ENCODE measurements at regions not wholly inside any gene's neighbourhood (a gene's known extent, or its start where the extent isn't known, plus 50 kb on each side); places are given as distances from the start of the nearest gene placed in this dataset.

DNA sequence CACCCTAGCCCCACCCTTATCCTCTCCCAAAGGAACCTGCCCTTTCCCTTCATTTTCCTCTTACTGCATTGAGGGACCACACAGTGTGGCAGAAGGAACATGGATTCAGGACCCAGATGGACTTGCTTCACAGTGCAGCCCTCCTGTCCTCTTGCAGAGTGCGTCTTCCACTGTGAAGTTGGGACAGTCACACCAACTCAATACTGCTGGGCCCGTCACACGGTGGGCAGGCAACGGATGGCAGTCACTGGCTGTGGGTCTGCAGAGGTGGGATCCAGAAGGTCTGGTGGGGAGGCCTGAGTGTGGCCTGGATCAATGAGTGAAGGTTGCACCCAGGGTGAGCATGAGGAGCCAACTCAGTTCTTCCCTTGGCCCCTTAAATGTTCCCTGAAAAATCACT lies 129.9 kb upstream of the B3GAT1 start:
- DNase-seq (ENCODE audit: low spot score) (no peak), FAIRE-seq (no peak)

DNA sequence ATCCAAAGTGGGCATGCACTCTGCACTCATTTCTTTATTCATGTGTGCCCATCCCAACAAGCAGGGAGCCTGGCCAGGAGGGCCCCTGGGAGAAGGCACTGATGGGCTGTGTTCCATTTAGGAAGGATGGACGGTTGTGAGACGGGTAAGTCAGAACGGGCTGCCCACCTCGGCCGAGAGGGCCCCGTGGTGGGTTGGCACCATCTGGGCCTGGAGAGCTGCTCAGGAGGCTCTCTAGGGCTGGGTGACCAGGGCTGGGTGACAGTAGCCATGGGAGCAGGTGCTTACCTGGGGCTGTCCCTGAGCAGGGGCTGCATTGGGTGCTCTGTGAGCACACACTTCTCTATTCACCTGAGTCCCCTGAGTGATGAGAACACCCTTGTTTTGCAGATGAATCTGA lies 129.3 kb upstream of the B3GAT1 start:
- DNase-seq (ENCODE audit: low spot score) (no peak), FAIRE-seq (no peak)

DNA sequence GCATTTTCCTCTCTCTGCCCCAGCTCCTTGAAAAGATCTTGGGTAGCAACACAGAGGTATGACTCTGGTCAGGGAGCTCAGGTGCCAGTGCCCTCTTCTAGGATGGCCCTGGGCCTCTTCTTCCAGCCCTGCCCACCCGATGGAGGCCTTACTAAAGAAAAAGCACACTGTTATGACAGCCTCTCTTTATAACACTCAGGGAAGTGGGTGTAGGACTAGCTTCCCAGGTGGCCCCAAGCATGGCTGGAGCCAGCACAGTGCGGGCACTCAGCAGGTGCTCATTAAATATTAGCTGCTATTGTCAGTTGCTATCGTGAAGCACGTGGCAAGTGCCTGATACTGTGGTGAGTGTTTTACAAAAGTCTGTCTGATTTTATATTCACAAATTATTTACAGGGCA lies 127.2 kb upstream of the B3GAT1 start:
- DNase-seq (ENCODE audit: low spot score) (no peak), FAIRE-seq (no peak)

DNA sequence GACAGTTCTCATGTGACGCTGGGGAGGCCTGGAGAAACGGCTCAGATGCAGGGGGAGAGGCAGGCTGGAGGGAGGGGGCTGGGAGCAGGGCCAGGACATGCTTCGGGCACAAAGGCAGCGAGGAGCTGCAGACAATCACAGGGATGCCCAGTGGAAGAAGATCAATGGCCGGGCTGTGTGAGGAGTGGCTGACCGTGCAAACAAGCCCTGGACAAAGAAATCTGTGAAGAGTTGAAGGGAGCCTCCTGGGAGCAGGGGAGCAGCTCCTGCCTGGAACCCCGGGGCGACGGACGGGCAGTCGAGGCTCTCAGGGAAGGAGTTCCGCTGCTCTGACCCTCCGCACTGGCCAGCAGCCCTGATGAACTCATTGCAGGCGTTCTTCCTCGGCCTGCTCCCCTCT lies 126.7 kb upstream of the B3GAT1 start:
- no peak for FAIRE-seq
- no peak for DNase-seq (ENCODE audit: low spot score)

DNA sequence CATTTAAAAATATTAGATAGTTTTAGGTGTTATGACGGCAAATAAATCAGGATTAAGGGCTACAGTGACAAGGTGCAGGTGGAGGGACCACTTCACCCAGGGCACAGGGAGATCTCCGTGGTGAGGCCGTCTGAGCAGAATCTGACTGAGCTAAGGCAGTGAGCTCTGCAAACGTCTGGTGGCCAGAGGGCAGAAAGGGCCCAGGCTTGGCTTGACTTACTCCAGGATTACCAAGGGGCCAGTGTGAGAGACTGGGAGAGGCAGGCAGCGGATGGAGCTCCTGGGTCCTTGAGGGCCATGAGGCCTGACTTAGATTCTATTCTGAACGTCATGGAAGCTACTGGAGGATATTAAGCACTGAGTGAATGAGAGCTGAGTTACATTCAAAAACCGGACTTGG lies 125.9 kb upstream of the B3GAT1 start:
- DNase-seq (ENCODE audit: low spot score), result no peak
- FAIRE-seq, result no peak

DNA sequence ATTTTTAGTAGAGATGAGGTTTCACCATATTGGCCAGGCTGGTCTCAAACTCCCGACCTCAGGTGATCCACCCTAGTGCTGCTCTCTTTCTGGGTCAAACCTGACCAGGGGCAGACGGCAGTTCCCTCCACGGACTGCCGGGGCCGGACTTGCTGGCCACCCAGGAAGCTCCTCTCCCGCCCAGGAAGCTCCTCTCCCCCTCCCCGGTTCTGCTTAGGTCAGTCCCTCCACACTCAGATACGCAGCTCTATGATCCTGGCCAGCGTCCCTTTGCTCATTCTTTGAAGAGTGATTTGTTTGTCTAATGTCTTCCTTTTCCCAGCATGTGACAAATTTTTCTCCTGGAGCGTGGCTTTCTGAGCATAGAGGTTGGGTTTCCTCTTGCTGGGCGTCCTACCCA lies 125.3 kb upstream of the B3GAT1 start:
- no peak for DNase-seq (ENCODE audit: low spot score)

DNA sequence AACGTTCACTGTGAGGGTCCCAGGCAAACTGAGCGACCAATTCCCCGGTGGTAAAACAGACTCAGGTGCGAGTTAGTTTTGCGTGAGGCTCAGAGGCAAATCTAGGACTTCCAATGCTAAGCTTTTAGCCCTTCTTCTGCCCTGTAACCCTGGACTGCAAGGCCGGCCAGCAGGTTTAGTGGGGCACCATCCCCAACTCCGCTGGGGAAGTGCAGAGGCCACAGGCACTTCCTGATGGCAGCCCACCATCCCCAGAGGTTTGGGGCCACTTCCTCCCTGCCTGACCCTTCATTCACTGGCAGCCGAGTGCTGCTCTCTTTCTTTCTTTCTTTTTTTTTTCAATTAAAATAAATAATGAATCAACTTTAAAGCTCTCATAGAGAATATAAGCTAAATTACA lies 124.6 kb upstream of the B3GAT1 start:
- no peak for FAIRE-seq
- DNase-seq (ENCODE audit: low spot score), result no peak

More for the DNA sequence above, 125.3 kb upstream of the B3GAT1 start:
- FAIRE-seq, result no peak

DNA sequence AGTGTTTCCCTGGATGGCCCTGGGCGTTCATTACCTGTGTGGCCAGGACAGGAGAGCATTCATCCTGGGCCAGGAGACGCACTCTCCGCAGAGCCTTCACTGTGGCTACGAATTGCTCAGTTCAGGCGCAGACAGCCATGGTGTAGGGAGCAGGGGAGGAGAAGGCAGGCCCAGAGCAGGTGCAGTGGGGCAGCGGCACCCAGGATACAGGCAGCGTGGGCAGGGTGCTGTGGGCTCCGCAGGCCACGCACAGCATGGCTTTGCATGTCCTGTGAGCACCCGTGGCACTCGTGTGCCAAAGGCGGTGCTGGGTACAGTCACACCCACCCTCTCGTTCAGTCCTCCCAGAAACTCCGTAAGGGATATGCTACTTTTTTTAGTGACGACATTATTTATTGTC lies 124.2 kb upstream of the B3GAT1 start:
- no peak for FAIRE-seq
- no peak for DNase-seq (ENCODE audit: low spot score)

DNA sequence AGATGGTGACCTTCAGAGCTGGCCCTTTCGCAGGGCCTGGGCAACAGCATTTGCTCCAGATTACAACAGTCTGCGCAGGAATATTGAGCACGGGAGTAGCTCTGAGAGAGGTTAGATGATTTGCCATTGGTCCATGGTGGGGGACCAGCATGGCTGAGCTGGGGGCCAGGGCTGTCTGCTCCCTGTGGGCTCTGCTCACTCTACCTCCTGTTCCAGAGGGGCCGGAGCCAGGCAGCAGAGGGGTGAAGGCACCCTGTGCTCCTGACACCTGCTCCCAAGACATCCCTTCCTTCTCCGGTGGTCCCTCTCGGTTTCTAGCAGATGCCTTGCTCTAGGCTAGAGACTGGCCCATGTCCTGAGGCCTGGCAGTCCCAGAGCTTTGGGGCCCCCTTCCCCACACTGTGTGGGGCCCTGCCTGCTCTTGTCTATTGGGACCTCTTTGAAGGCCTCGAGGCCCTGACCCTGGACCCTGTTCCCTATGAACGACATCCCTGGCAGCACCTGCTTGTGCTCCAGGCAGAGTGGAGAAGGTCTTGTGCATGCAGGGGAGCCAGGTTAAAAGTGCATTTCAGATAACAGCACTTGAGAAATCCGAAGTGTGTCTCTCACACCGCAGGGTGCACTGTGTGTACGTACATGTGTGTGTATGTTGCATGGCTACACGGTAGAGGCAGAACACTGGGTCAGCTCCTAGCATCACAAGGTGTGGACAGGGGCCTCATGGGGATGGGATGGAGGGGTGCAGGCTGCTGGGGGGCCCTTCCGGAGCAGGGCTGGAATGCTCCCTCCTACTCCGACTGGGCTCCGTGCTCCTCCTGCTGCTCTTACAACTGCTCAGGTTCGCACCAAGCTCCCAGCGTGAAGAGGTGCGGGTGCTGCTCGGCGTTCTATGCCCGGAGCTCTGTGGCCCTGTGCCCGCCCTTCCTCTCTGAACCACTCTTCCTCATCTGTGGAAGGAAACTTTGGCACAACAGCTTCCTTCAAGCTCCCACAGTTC lies 123.3 kb upstream of the B3GAT1 start:
- DNase-seq (ENCODE audit: low spot score) (no peak), FAIRE-seq (no peak)

DNA sequence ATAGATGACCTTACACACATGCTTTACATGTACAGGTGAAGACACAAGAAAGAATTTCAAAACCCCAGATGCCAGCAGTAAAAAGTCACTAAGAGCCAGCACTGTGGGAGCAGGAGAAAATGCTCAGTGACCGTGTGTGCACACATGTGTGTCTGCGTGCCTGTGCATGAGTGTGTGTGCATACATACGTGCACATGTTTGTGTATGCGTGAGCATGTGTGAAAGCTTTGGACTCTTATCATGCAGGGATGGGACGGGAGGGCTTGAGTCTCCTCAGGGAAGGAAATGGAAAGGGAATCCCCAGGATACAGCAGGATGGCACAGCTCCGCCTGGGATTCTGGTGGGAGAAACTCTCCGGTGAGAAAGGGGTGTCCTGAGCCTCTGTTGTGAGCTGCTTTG lies 121.5 kb upstream of the B3GAT1 start:
- FAIRE-seq (no peak), DNase-seq (ENCODE audit: low spot score) (no peak)

DNA sequence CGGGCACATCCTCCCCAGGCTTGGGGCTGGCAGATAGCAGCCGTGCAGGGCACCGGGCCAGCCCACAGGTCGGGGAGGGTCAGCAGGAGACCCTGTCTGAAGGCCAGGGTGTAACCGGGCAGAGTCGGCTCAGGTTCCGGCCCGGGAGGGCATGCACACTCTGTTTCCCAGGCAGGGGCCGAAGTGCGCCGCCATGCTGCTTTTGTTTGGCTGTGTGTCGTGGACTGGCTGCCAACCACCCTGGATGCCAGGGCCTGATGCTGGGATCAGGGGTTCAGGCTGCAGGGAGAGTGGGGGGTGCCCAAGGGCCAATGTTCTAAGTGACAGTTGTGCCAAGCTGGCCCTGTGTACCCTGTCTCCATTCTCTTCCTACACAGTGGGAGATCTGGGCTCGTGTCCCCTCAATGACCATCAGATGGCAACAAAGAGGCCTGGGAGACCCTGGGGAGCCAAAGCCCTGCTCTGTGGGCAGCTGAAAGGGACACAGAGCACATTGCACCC lies 120.9 kb upstream of the B3GAT1 start:
- FAIRE-seq, result no peak
- DNase-seq (ENCODE audit: low spot score), result no peak

DNA sequence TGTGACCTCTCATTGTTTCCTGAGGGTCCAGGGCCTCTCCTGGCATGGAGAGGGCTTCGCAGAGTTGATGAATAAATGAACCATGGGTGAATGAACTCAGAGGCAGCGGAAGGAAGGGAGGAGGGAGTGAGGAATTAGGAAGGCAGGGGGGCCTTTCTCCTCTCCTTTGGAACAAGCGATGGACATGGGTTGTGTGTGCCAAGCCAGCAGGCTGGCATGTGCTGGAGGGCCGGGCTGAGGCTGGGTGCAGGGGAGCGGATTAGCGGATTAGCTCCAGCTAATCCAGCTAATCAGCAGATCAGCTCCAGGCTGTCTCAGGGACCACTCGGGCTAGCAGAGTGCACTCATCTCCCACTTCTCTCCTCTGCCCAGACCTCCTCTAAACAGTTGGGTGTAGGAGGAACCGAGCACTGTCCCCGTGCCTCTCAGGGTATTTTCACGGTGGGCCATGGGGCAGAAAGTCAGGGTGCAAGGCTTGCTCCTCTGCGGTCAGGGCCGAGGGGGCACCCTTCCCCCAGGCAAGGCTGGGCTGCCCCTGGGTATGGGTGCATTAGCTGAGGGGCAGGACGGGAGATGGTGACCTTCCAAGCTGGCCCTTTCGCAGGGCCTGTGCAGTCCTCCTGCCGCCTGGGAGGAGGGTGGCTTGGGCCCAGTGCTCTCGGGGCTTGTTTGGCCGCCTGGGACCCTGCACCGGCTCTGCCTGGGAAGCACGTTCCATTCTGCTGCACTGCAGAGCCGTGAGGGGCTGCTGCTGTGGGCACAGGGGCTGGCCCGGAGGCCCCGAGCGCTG lies 120.3 kb upstream of the B3GAT1 start:
- FAIRE-seq (no peak), DNase-seq (ENCODE audit: low spot score) (no peak)

DNA sequence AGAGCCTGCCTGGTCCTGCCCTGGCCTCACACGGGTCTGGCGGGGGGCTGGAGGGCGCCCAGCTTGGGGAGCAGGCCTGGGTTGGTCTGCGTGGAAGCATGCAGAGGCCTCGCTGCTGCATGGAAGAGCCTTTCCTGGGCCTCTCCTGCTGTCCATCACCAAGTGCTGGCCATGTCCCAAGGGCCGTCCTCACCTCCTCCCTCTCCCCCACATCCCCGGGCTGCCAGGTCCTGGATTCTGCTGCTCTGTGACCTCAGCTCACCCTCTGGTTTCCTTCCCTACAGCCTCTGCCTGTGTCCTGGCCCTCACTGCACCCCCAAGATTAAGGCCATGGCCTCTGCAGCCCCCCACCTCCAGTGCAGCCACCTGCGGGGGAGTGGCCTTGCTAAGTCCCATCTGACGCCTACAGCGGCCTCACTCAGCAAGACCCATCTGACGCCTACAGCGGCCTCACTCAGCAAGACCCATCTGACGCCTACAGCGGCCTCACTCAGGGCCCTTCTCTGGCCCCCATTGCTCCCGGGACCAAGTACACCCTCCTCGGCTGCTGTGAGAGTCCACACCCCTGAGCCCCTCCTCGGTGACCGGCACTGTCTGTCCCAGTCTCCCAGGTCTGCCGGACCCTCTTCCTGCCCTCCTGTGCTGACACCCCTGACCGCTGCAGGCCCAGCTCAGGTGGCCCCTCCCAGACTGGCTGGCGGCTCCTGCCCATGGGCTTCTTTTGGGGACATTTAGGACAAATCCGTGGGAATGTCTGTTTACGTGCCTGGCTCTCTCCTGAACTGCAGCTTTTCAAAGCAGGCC lies 119.5 kb upstream of the B3GAT1 start:
- FAIRE-seq, result no peak
- no peak for DNase-seq (ENCODE audit: low spot score)

DNA sequence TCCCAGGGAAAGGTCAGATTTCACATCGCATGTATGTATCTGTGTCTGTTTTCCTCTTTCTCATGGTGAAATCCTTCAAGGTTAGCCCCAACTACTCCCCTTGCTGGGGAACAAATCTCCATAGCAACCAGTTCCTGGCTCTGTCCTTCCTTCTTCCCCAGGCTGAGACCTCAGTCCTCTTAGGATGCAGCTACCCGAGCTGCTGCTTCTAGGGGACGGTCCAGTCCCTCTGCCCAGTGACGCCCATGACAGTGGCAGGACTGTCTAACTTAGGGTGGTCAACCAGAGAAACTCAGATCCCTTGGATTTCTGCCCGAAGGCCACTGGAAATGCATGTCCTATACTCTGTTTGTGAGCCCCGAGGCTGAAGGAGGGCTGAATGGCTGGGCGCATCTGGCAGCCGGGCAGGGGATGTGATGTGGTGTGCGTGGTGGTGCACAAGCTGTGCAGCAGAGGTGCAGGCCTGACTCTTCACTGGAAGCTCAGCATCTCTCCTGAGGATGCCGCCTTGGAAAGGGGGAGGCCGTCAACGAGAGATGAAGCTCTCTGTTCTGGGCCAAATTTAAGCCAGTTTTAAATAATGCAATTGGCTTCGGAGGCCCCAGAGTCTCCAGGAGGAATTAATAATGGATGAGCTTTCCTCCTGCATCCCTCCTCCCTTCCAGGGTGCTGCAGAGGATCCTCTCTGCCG lies 118.7 kb upstream of the B3GAT1 start:
- no peak for FAIRE-seq
- DNase-seq (ENCODE audit: low spot score), result no peak

DNA sequence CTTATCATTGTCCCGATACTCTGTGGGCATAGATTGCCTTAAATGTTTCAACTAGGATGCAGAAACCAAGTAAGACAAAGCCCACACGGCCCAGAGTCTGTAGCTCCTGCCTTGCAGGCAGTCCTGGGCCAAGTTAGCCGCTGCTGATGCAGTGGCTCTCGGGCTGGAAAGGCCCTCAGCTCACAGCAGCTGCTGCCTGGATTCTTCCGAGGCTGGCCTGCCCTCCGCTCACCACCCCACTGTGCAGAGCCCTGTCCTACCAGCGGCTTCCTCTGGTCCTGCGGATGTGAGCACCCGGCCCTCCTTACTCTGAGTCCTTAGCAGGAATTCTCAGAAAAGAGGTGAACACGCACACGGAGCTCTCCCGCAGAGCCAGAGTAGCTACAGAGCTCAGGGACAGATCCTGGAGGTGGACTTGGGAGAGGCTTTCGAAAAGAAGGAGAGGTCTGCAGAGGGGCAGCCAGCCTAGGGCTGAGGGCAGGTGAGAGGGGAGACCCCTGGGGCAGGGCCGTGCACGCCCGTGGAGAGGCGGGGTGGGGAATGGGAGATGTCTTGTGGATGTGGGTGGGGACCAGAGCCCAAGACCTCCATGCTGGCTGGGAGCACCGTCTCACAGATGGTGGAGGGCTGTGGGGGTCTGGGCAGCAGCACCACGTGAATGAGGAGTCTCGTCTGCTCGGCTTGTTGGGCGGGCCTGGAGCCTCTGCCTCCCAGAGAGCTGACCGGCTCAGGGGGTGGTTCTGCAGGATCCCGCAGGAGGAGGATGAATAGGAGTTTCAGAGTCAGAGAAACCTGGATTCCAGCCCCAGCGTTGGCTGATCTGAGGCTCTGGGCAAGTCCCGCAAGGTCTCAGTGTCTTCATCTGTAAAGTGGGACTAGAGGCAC lies 117.4 kb upstream of the B3GAT1 start:
- FAIRE-seq (no peak), DNase-seq (ENCODE audit: low spot score) (no peak)

DNA sequence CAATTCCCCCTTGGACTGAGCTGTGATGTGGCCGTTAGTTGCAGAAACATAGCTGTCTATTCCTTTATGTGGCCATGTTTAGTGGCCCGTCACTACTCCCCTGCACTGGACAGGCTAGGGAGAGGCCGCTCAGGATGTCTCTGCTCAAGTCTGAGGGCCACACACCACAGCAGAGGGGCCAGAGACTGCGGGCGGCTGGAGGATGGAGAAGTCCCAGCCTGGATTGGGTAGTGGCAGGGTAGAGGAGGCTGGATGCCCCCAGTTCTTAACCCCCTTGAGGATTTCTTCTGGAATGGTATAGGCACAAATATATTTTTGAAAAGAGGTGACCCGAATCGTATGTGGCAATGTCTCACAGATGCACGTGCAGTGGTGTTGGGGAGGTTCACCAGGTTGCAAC lies 116.4 kb upstream of the B3GAT1 start:
- DNase-seq (ENCODE audit: low spot score) (no peak), FAIRE-seq (no peak)

DNA sequence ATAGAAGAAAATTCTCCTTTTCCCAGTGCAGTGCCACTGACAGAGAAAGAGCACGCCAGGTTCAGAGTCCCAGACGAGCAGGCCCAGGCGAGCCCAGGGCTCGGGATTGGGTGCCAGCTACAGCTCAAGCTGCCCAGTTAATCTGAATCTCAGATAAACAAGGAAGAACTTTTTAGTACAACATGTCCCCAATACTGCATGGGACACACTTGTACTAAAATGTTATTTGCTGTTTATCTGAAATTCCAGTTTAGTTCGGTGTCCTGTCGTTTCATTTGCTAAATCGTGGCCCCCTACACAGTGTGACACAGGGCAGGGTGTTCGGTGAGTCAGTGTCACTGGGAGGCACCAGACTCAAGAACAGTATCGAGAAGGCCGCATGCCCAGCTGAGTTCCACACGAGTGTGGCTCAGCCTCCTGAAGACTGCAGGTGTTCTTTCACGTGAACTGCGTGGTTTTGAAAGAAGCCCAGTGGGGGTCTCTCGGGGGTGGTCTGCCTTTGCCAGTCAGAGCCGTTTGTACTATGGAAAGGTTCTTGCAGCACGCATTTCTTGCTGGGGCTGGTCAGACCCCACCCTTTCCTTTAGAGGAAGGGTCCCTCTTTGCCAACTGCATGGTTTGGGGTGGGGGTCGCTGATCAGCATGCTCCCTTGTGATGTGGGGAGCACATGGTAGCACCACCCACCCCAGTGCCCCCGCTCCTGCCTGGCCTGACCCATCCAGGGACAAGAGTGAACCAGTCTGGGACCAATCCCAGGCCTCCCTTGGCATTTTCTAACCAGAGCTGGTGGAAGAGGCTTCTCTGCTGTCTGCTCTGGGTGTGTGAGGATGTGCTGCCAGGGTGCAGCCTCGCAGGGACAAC lies 115.6 kb upstream of the B3GAT1 start:
- no peak for DNase-seq (ENCODE audit: low spot score)
- no peak for FAIRE-seq

DNA sequence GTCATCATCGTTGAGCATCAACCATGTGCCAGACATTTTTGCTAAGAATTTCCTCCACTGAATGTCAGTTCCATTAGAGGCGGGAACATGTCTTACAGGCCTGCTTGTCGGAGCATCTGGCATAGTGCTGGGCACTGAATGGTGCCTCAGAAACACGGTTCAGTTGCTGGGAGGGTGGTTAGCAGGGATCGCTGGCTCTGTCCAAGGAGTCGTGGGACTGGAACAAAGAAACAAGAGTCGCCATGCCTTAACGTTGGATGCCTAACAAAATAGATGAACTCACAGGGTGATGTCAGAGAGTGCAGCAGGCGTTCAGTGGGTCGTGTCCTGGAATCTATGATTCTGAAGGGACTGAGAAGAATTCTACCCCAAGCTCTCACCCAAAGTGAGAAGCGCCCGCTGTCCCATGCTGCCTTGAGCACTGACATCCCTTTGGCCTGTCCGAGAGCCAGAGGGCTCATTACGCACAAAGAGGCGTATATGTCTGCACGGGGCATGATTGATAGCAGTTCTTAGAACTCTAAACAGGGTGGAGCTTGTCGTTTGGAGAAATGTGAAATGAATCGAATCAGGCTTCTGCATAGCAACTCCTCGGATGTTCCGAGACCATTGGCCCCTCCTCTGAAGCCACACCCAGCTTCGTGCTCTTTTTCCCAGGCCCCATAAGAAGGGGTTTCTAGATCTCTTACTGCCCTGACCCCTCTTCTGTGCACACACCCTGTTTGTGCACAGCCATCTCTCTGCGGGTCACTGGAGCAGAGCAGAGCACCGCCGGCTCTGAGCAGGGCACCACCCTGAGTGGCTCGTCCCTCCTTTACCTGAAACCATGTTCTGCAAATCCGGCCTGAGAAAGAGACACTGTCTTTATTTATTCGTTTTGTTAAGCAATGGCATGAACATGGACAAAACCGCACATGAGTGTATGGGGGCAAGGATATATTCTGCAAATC lies 113.1 kb upstream of the B3GAT1 start:
- DNase-seq (ENCODE audit: low spot score) (no peak), FAIRE-seq (no peak)
